Endodermal cell (in vitro differentiated cells): ENCODE measurements at regions not wholly inside any gene's neighbourhood (a gene's known extent, or its start where the extent isn't known, plus 50 kb on each side); places are given as distances from the start of the nearest gene placed in this dataset.

ENCODE experiments used
- DNase-seq: peaks from one replicate; pipeline ENCODE4 v3.0.0-alpha.2; 2017
- H3K27ac ChIP-seq: 2 replicates; pipeline ENCODE4 v1.5.1; 2013; ENCODE audit warnings: mild to moderate bottlenecking, low read depth, low read length, moderate library complexity
- H3K27me3 ChIP-seq: 2 replicates; pipeline ENCODE4 v1.6.1; 2013; ENCODE audit warnings: mild to moderate bottlenecking, low read length, moderate library complexity; ENCODE audit not compliant: insufficient read depth, control insufficient read depth, poor library complexity, severe bottlenecking
- H3K36me3 ChIP-seq: 2 replicates; pipeline ENCODE4 v1.7.0; 2013; ENCODE audit warnings: mild to moderate bottlenecking, low read length, moderate library complexity; ENCODE audit not compliant: control insufficient read depth, insufficient read depth
- H3K4me1 ChIP-seq: one replicate; pipeline ENCODE4 v1.7.0; 2013; ENCODE audit warnings: low read length; ENCODE audit not compliant: control insufficient read depth, insufficient read depth
- H3K4me3 ChIP-seq: 2 replicates; pipeline ENCODE4 v1.5.1; 2013; ENCODE audit warnings: mild to moderate bottlenecking, low read length, moderate library complexity
- H3K9ac ChIP-seq: 2 replicates; pipeline ENCODE4 v1.6.1; 2013; ENCODE audit warnings: mild to moderate bottlenecking, low read length, moderate library complexity; ENCODE audit not compliant: poor library complexity, severe bottlenecking; ENCODE audit errors: extremely low read depth
- H3K9me3 ChIP-seq: 2 replicates; pipeline ENCODE4 v1.6.1; 2013; ENCODE audit warnings: mild to moderate bottlenecking, low read length, moderate library complexity; ENCODE audit not compliant: control insufficient read depth
- H3K27ac Mint-ChIP-seq: 2 replicates; pipeline ENCODE4 v1.8.0; 2020; ENCODE audit warnings: mixed read lengths
- H3K27me3 Mint-ChIP-seq: 2 replicates; pipeline ENCODE4 v1.8.0; 2021; ENCODE audit warnings: mild to moderate bottlenecking, mixed read lengths; ENCODE audit not compliant: insufficient read depth
- H3K36me3 Mint-ChIP-seq: 2 replicates; pipeline ENCODE4 v1.8.0; 2020; ENCODE audit warnings: low read depth, mixed read lengths
- H3K4me1 Mint-ChIP-seq: 2 replicates; pipeline ENCODE4 v1.8.0; 2020; ENCODE audit warnings: mixed read lengths
- H3K4me3 Mint-ChIP-seq: 2 replicates; pipeline ENCODE4 v1.8.0; 2020; ENCODE audit warnings: mild to moderate bottlenecking, moderate library complexity, mixed read lengths
- H3K9me3 Mint-ChIP-seq: 2 replicates; pipeline ENCODE4 v1.8.0; 2020; ENCODE audit warnings: mild to moderate bottlenecking, mixed read lengths
- CTCF ChIP-seq: fragments of 200-600 bp; sonication (generic); conservative IDR thresholded peaks from 2 replicates; pipeline ENCODE4 v1.5.0; 2021; ENCODE audit warnings: antibody characterized with exemption, mild to moderate bottlenecking
- WGBS, 2 experiments: methylation state at CpG; one replicate each; pipeline versions ENCODE4 v1.1.5 to v1.1.7; 2013; ENCODE audit warnings: missing lambda C conversion rate in 2 of 2, mixed read lengths in 1 of 2; ENCODE audit not compliant: insufficient coverage in 1 of 2, insufficient read length in 1 of 2; 5-methylcytosine and 5-hydroxymethylcytosine counted together

- Histone ChIP-seq H3K36me3 (no peaks in the 10 kb centered on the region), H3K9me3 (no peaks in the 10 kb centered on the region), H3K9ac (no peak overlapping the region), H3K27me3 (no peaks in the 10 kb centered on the region), H3K27ac (no peak overlapping the region), H3K4me3 (no peak overlapping the region), H3K4me1 (no peaks in the 10 kb centered on the region)
- TF ChIP-seq CTCF = no peak
- H3K4me3 Mint-ChIP-seq = no peak overlapping the region
- no peaks in the 10 kb centered on the region for H3K4me1 Mint-ChIP-seq
- no peaks in the 10 kb centered on the region for H3K9me3 Mint-ChIP-seq
- 100% methylated on average over 1 of the region's 1 CpG for whole genome bisulfite sequencing, 2 experiments
- no peak for DNase-seq
- H3K27me3 Mint-ChIP-seq = no peaks in the 10 kb centered on the region
- no peaks in the 10 kb centered on the region for H3K36me3 Mint-ChIP-seq
- H3K27ac Mint-ChIP-seq = no peak overlapping the region
Observed at GRCh38 chr2:41432459-41432858, 615.4 kb upstream of the PKDCC start.

- 87 to 89% methylated on average over 1 to 3 of the region's 3 CpGs for WGBS, 2 experiments
- no peaks in the 10 kb centered on the region for H3K36me3 Mint-ChIP-seq
- DNase-seq = no peak
- Histone ChIP-seq H3K9me3 (no peaks in the 10 kb centered on the region), H3K27me3 (no peaks in the 10 kb centered on the region), H3K4me3 (no peak overlapping the region), H3K27ac (no peak overlapping the region), H3K9ac (no peak overlapping the region), H3K36me3 (no peaks in the 10 kb centered on the region), H3K4me1 (no peaks in the 10 kb centered on the region)
- peaks cover 3% of the 10 kb centered on the region for H3K9me3 Mint-ChIP-seq
- no peak overlapping the region for H3K27ac Mint-ChIP-seq
- TF ChIP-seq CTCF = no peak
- H3K27me3 Mint-ChIP-seq = no peaks in the 10 kb centered on the region
- H3K4me1 Mint-ChIP-seq = no peaks in the 10 kb centered on the region
- no peak overlapping the region for H3K4me3 Mint-ChIP-seq
Observed at GRCh38 chr2:41434991-41435390, 612.8 kb upstream of the PKDCC start.

GRCh38 chr2:41441958-41442357 is 605.9 kb upstream of the PKDCC start:
- no peak overlapping the region for H3K27ac ChIP-seq
- Mint-ChIP-seq H3K4me1 (no peaks in the 10 kb centered on the region), H3K4me3 (no peak overlapping the region), H3K9me3 (peaks cover 3% of the 10 kb centered on the region), H3K27ac (no peak overlapping the region), H3K27me3 (no peaks in the 10 kb centered on the region), H3K36me3 (no peaks in the 10 kb centered on the region)
- DNase-seq = peak; percentile 59
- no peaks in the 10 kb centered on the region for H3K9me3 ChIP-seq
- no peaks in the 10 kb centered on the region for H3K27me3 ChIP-seq
- H3K9ac ChIP-seq = no peak overlapping the region
- no peak overlapping the region for H3K4me3 ChIP-seq
- TF ChIP-seq CTCF = peak; percentile 58
- H3K4me1 ChIP-seq = no peaks in the 10 kb centered on the region
- H3K36me3 ChIP-seq = no peaks in the 10 kb centered on the region
